ENCODE measurements at regions not wholly inside any gene's neighbourhood (a gene's known extent, or its start where the extent isn't known, plus 50 kb on each side); places are given as distances from the start of the nearest gene placed in this dataset.

DNA sequence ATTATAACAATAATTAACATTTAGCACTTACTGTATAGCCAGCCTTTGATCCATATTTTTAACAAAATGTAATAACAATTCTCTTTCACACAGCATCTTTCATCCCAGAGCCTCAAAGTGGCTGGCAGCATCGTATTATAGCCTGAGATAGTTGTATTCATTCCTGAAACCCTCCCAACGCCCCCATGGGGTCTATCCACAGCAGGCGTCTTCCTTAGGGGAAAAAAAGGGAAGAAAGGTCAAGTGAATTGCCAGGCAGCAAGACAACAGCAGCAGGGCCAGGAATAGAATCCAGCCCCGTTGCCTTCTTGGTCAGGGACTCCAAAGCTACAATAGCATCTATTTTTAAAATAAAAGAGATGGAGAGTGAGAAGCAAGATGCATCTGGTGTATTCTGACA, 424.4 kb upstream of the ID2 start:
- DNase-seq: no peak
- Histone ChIP-seq H3K4me2 (ENCODE audit: low read depth, low read length) (no peak overlapping the region), H4K20me1 (ENCODE audit: insufficient read depth, low read length) (no peaks in the 10 kb centered on the region)

DNA sequence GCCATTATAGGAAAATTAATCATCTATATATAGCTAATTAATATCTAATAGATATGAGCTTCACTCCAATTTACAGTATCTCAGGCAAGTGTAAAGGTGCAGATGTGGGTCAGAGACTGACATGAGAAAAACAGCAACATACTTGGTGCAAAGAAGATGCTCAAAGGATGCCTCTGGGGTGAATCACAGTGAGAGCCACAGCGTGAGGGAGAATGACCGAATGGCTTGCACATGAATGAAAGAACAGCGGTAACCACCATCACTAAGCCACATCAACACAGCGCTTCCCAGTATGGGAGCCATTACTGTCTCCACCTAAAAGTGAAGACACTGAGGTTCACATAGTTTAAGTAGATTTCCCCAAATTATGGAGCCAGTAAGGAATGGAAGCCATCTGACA, 423.4 kb upstream of the ID2 start:
- no peak overlapping the region for H3K4me2 ChIP-seq (ENCODE audit: low read depth, low read length)
- H3K4me1 ChIP-seq (ENCODE audit: low read length): no peaks in the 10 kb centered on the region
- no peaks in the 10 kb centered on the region for H3K27me3 ChIP-seq (replicated peaks; ENCODE audit: insufficient read depth, low read length)
- H3K36me3 ChIP-seq (replicated peaks; ENCODE audit: insufficient read depth, low read length): no peaks in the 10 kb centered on the region
- TF ChIP-seq, protein P1, sequence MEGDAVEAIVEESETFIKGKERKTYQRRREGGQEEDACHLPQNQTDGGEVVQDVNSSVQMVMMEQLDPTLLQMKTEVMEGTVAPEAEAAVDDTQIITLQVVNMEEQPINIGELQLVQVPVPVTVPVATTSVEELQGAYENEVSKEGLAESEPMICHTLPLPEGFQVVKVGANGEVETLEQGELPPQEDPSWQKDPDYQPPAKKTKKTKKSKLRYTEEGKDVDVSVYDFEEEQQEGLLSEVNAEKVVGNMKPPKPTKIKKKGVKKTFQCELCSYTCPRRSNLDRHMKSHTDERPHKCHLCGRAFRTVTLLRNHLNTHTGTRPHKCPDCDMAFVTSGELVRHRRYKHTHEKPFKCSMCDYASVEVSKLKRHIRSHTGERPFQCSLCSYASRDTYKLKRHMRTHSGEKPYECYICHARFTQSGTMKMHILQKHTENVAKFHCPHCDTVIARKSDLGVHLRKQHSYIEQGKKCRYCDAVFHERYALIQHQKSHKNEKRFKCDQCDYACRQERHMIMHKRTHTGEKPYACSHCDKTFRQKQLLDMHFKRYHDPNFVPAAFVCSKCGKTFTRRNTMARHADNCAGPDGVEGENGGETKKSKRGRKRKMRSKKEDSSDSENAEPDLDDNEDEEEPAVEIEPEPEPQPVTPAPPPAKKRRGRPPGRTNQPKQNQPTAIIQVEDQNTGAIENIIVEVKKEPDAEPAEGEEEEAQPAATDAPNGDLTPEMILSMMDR (IDR thresholded peaks at IDR 0.05; ENCODE audit: low read length): no peak
- TF ChIP-seq EZH2 (optimal IDR thresholded peaks at IDR 0.05; ENCODE audit: low read depth, low read length) (no peak), EZH2phosphoT487 (IDR thresholded peaks at IDR 0.05; ENCODE audit: low read length) (no peak)
- no peak overlapping the region for H2AFZ ChIP-seq (ENCODE audit: low read length)
- no peaks in the 10 kb centered on the region for H3F3A ChIP-seq (ENCODE audit: insufficient read depth, low read length)
- no peak overlapping the region for H3K27ac ChIP-seq (ENCODE audit: low read length)
- H4K20me1 ChIP-seq (ENCODE audit: insufficient read depth, low read length): no peaks in the 10 kb centered on the region
- no peaks in the 10 kb centered on the region for H3K9me2 ChIP-seq (replicated peaks; ENCODE audit: insufficient read depth, low read length)
- no peak overlapping the region for H3K4me3 ChIP-seq (ENCODE audit: low read length)
- H3K79me2 ChIP-seq (ENCODE audit: low read length): no peaks in the 10 kb centered on the region
- no peak overlapping the region for H3K9ac ChIP-seq (ENCODE audit: low read length)
- no peaks in the 10 kb centered on the region for H3K9me3 ChIP-seq (replicated peaks; ENCODE audit: insufficient read depth, low read length)
- DNase-seq: no peak

More for the DNA sequence above, 424.4 kb upstream of the ID2 start:
- no peak overlapping the region for H3K4me3 ChIP-seq (ENCODE audit: low read length)
- H3F3A ChIP-seq (ENCODE audit: insufficient read depth, low read length): no peaks in the 10 kb centered on the region
- no peaks in the 10 kb centered on the region for H3K79me2 ChIP-seq (ENCODE audit: low read length)
- no peaks in the 10 kb centered on the region for H3K4me1 ChIP-seq (ENCODE audit: low read length)
- no peak overlapping the region for H3K27ac ChIP-seq (ENCODE audit: low read length)
- H3K9me2 ChIP-seq (replicated peaks; ENCODE audit: insufficient read depth, low read length): no peaks in the 10 kb centered on the region
- H2AFZ ChIP-seq (ENCODE audit: low read length): no peak overlapping the region
- no peaks in the 10 kb centered on the region for H3K27me3 ChIP-seq (replicated peaks; ENCODE audit: insufficient read depth, low read length)
- H3K9me3 ChIP-seq (replicated peaks; ENCODE audit: insufficient read depth, low read length): no peaks in the 10 kb centered on the region
- H3K36me3 ChIP-seq (replicated peaks; ENCODE audit: insufficient read depth, low read length): no peaks in the 10 kb centered on the region
- TF ChIP-seq EZH2phosphoT487 (IDR thresholded peaks at IDR 0.05; ENCODE audit: low read length): no peak
- TF ChIP-seq, protein P1 (IDR thresholded peaks at IDR 0.05; ENCODE audit: low read length): no peak
- TF ChIP-seq EZH2 (optimal IDR thresholded peaks at IDR 0.05; ENCODE audit: low read depth, low read length): no peak
- no peak overlapping the region for H3K9ac ChIP-seq (ENCODE audit: low read length)

DNA sequence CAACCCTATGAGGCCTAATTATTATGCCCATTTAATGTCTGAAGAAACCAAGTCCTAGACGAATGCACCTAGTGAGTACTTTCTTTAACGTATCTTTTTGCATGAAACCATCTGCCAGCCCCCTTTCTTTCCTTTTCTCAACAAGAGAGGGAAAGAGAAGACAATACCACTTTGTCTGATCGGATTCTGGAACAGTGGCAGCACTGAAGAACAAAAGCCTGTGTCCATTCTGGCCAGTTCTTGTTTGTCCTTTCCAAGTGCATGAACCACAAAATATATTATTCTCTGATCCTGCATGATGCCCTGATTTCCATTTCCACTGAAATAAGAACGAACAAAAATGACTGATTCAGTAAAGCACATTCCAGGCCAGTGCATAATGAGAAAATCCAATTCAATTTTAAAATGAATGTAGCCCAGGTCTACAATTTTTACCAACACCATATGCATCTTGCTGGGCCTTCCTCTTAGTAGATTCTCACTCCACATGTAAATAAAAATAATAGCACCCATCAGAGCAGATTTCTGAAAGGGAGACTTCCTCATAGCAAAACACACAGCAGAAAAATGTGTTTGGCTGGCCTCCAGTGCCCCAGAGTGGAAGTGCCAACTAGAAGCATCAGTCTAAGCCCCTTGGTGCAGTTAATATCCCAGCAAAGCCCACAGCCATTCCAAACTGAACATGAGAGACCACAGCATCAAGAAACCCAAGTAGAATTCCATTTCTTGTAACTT, 422.6 kb upstream of the ID2 start:
- Histone ChIP-seq H2AFZ (ENCODE audit: low read length) (no peak overlapping the region), H3K9me2 (replicated peaks; ENCODE audit: insufficient read depth, low read length) (no peaks in the 10 kb centered on the region), H3K27ac (ENCODE audit: low read length) (no peak overlapping the region), H3K9me3 (replicated peaks; ENCODE audit: insufficient read depth, low read length) (no peaks in the 10 kb centered on the region), H3F3A (ENCODE audit: insufficient read depth, low read length) (no peaks in the 10 kb centered on the region), H3K4me3 (ENCODE audit: low read length) (no peak overlapping the region), H3K9ac (ENCODE audit: low read length) (no peak overlapping the region), H3K4me2 (ENCODE audit: low read depth, low read length) (no peak overlapping the region), H3K4me1 (ENCODE audit: low read length) (no peaks in the 10 kb centered on the region), H4K20me1 (ENCODE audit: insufficient read depth, low read length) (no peaks in the 10 kb centered on the region), H3K79me2 (ENCODE audit: low read length) (no peaks in the 10 kb centered on the region), H3K36me3 (replicated peaks; ENCODE audit: insufficient read depth, low read length) (no peaks in the 10 kb centered on the region), H3K27me3 (replicated peaks; ENCODE audit: insufficient read depth, low read length) (no peaks in the 10 kb centered on the region)
- TF ChIP-seq EZH2phosphoT487 (IDR thresholded peaks at IDR 0.05; ENCODE audit: low read length) (no peak), EZH2 (optimal IDR thresholded peaks at IDR 0.05; ENCODE audit: low read depth, low read length) (no peak)
- DNase-seq: no peak

DNA sequence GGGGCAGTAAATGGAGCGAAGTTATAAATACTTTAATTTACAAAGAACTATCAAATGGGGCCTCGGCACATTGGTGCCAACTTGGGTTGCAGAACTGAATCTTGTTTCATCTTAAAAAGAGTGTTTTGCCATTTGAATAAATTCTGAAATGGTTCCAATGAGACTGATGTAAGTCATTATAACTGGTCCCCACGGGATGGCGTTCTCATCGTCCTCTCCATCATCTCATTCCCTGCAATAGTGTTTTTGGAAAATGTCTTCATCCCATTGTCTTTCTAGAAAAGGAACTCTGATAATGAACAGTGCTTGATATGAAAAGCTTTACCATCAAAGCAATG, 422.0 kb upstream of the ID2 start:
- no peak overlapping the region for H3K4me3 ChIP-seq (ENCODE audit: low read length)
- H3K9me3 ChIP-seq (replicated peaks; ENCODE audit: insufficient read depth, low read length): no peaks in the 10 kb centered on the region
- no peak for DNase-seq
- TF ChIP-seq, protein P1 (IDR thresholded peaks at IDR 0.05; ENCODE audit: low read length): no peak
- TF ChIP-seq EZH2 (optimal IDR thresholded peaks at IDR 0.05; ENCODE audit: low read depth, low read length) (no peak), EZH2phosphoT487 (IDR thresholded peaks at IDR 0.05; ENCODE audit: low read length) (no peak)
- no peaks in the 10 kb centered on the region for H3K4me1 ChIP-seq (ENCODE audit: low read length)
- no peak overlapping the region for H3K4me2 ChIP-seq (ENCODE audit: low read depth, low read length)
- H3K36me3 ChIP-seq (replicated peaks; ENCODE audit: insufficient read depth, low read length): no peaks in the 10 kb centered on the region
- no peaks in the 10 kb centered on the region for H3K27me3 ChIP-seq (replicated peaks; ENCODE audit: insufficient read depth, low read length)
- no peaks in the 10 kb centered on the region for H3K9me2 ChIP-seq (replicated peaks; ENCODE audit: insufficient read depth, low read length)
- H3K27ac ChIP-seq (ENCODE audit: low read length): no peak overlapping the region
- H3K79me2 ChIP-seq (ENCODE audit: low read length): no peaks in the 10 kb centered on the region
- no peak overlapping the region for H2AFZ ChIP-seq (ENCODE audit: low read length)
- no peaks in the 10 kb centered on the region for H4K20me1 ChIP-seq (ENCODE audit: insufficient read depth, low read length)
- H3F3A ChIP-seq (ENCODE audit: insufficient read depth, low read length): no peaks in the 10 kb centered on the region
- no peak overlapping the region for H3K9ac ChIP-seq (ENCODE audit: low read length)
